Activated naive CD4-positive, alpha-beta T cell treated with anti-CD3 and anti-CD28 coated beads, Interleukin-2, amount 50 U/mL, for 16 hours (primary cell): ENCODE measurements at regions not wholly inside any gene's neighbourhood (a gene's known extent, or its start where the extent isn't known, plus 50 kb on each side); places are given as distances from the start of the nearest gene placed in this dataset.
A peak's percentile ranks its signal among the peaks of the same experiment; 100 is the strongest.
"Not testable (repeated sequence)": the region's sequence is repeated elsewhere in the genome, so short reads cannot be mapped to it uniquely, and the experiment has no call there.

Experiments
- DNase-seq: peaks from one replicate; pipeline ENCODE4 v3.0.0-alpha.2; 2020

GRCh38 chr9:31490551-31491106 is 893.8 kb upstream of the ACO1 start:
- no peak for DNase-seq

- DNase-seq: no peak
Observed at GRCh38 chr9:31492229-31492628, 892.2 kb upstream of the ACO1 start.

- no peak for DNase-seq
Observed at GRCh38 chr9:31500422-31500821, 884.0 kb upstream of the ACO1 start.

- DNase-seq: peak; percentile 44
Observed at GRCh38 chr9:31519011-31519410, 865.4 kb upstream of the ACO1 start.

- no peak for DNase-seq
Observed at GRCh38 chr9:31519424-31519823, 865.0 kb upstream of the ACO1 start.

DNA sequence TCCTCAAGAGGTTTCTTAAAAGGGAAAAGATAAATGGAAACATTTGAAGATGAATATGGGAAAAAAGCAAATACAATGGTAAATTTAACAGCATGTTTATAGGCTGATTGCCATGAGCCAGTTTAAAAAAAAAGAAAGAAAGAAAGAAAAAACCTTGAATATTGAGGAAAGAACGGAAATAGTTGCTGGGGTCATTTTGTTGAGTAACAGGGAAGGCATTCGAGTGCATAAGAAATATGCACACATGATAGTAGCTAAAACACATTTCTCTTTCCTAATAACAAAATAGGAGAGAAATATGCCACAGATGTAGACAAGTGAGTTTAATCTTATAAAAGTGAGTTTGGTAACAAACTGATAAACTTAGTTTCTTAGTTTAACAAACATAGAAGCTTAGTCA is 864.6 kb upstream of the ACO1 start:
- DNase-seq: no peak

- DNase-seq: no peak
Observed at GRCh38 chr9:31520301-31521085, 864.0 kb upstream of the ACO1 start.

- no peak for DNase-seq
Observed at GRCh38 chr9:31535651-31536050, 848.8 kb upstream of the ACO1 start.

DNA sequence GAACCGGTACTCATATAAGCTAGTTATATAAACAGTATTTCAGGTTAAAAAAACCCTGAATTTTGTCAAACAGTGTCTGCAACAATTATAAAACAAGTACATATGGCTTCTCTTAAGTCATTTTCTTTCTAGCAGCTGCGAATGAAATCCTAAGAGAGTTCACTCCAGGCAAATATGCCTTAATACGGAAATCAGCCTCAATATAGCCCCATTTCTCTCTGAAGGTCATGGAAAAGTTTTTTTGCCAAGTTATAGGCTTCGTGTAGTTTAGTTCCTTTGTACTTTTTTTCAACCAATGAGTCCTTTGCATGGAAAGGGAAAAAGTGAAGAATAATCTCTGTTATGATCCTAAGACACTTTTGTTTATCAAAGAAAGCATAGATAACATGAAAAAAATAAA is 848.0 kb upstream of the ACO1 start:
- DNase-seq: no peak

DNA sequence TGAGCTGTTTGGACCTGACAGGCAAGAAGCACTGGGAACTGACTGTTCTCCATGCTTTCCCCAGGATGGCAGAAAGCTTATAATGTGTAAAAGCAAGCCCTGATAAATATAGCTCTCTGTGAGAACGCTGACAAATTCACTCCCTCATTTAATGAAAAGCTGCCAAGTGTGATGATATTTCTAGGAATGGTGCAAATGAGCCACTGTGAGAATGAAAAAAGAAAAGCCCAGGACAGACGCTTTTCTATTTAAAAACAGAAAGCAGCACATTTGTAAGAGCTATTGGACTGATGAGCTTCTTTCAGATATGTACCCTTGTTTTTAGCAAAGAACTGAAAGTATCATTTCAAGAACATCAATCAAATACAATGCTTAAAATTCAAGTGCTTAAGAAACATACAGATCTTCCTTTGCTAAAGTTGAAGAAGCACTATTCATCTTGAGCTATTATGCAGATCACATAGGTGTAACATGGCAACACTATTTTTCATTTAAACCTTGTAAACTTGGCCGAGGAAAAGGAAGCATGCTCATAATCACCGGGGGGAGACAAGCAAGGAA is 842.6 kb upstream of the ACO1 start:
- no peak for DNase-seq

GRCh38 chr9:31542384-31543055 is 841.9 kb upstream of the ACO1 start:
- no peak for DNase-seq

- no peak for DNase-seq
Observed at GRCh38 chr9:31554941-31555340, 829.5 kb upstream of the ACO1 start.

DNA sequence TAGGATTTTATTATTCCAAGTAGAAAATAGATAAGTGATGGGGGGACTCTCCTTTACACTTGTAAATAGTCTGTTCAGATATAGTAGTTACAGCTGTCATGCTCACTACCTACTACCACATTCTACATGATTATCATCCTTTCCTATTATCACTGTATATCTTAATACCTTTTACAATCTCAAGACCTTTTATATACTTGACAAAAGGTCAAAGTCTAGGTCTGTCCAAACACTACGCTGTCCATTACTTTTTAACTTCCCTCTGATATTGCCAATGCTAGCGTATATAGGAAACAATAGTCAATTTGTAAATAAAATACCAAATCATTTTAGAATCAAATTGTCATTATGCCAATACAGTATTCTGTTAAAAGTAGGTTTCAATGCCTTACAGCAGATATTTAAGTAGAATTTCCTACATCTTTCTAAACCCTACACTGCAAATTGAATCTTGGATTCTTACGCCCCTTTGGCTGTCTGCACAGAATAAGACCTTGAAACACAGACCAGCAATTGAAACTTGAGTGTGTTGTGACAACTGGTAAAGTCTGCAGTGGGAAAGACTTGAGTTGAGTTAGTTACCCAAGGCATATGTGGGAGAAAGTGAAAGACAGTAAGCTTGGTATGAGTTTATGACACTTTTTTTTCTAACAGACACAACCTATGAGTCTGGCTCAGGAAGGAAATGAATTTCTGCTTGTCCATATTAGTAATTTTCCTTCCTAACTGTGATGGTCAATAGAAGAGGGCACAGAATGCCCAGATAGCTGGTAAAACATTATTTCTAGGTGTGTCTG is 827.6 kb upstream of the ACO1 start:
- DNase-seq: no peak

GRCh38 chr9:31572190-31572589 is 812.3 kb upstream of the ACO1 start:
- not testable (repeated sequence) for DNase-seq

GRCh38 chr9:31573561-31573960 is 810.9 kb upstream of the ACO1 start:
- no peak for DNase-seq

GRCh38 chr9:31574006-31574765 is 810.3 kb upstream of the ACO1 start:
- no peak for DNase-seq

- DNase-seq: no peak
Observed at GRCh38 chr9:31582071-31582470, 802.4 kb upstream of the ACO1 start.

DNA sequence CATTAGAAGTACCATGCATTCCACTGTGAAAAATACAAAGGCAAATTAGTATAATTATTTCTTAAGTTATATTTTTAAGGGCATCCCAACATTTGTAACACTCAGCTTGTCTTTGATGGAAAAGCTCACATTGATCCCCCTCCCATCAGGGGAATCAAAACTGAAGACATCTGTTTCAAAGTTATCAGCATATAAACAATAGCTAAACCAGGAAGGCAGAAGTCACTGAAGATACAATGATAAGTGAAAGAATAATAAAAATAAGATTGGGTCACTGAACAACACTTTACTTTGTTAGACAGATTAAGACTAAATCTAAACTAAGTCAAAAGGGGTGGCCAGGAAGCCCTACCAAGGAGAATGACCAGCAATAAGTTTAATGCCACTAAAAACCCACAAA is 801.9 kb upstream of the ACO1 start:
- DNase-seq: no peak

DNA sequence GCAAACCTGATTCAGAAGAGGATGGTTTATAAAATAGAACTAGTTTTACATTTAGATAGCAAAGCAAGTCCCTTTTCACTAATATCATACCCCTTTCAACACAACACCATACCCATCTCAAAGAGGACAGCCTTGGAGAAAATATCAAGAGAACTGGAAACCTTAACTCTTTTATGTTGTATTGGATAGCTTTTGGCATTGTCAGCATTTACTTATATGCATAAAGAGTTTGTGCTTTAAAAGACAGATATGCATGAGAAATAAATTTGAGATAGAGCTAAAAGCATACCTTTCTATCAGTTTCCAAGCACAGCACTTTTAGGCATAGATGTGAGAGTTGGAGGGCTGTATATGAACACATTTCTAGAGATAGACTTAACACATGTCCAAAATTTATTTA is 799.3 kb upstream of the ACO1 start:
- no peak for DNase-seq

DNA sequence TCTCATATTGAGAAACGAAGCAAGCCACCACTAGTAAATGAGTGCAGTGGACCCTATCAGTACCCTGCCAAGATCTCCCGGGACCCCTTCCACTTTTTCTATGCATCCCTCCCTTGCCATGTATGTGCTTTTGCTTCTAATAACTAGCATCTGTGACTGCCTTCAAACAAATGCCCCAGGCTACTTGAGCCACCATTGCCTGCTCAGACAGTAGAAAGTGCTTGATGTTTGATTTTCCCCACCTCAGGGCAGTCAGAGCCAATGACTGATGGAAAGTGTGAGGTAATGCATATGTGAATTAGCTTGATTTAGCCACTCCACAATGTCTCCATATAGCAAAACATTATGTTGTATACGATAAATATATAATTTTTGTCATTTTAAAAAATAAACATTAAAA is 797.3 kb upstream of the ACO1 start:
- no peak for DNase-seq

GRCh38 chr9:31588006-31588405 is 796.4 kb upstream of the ACO1 start:
- DNase-seq: no peak

GRCh38 chr9:31588756-31589155 is 795.7 kb upstream of the ACO1 start:
- no peak for DNase-seq
